Coronary artery (tissue), 2 donors: ENCODE measurements at regions not wholly inside any gene's neighbourhood (a gene's known extent, or its start where the extent isn't known, plus 50 kb on each side); places are given as distances from the start of the nearest gene placed in this dataset.

Source experiments
- DNase-seq: peaks from one replicate; pipeline ENCODE4 v3.0.0-alpha.2; 2017; ENCODE audit warnings: low spot score
- H3K27ac ChIP-seq, 2 donors: fragments of 200-600 bp; sonication (generic); one replicate each; pipeline ENCODE4 v1.5.1; 2016 to 2019
- H3K4me3 ChIP-seq: fragments of 200-600 bp; sonication (generic); 2 replicates; pipeline ENCODE4 v1.5.1; 2016; ENCODE audit warnings: mild to moderate bottlenecking, moderate library complexity
- CTCF ChIP-seq: fragments of 200-600 bp; sonication (generic); IDR thresholded peaks from one replicate; pipeline ENCODE4 v1.5.1; 2019; ENCODE audit warnings: antibody characterized with exemption

DNA sequence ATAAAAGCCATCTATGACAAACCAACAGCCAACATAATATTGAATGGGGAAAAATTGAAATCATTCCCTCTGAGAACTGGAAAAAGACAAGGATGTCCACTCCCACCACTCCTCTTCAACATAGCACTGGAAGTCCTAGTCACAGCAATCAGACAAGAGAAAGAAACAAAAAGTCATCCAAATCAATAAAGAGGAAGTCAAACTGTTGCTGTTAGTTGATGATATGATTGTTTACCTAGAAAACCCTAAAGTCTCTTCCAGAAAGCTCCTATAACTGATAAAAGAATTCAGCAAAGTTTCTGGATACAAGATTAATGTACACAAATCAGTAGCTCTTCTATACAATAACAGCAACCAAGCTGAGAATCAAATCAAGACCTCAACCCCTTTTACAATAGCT lies 285.1 kb upstream of the PHF14 start:
- no peak overlapping the region for H3K27ac ChIP-seq
- DNase-seq: no peak
- no peak overlapping the region for H3K4me3 ChIP-seq
- no peak for TF ChIP-seq CTCF

- no peak for TF ChIP-seq CTCF
Observed at GRCh38 chr7:10696064-10696463, 277.6 kb upstream of the PHF14 start.

DNA sequence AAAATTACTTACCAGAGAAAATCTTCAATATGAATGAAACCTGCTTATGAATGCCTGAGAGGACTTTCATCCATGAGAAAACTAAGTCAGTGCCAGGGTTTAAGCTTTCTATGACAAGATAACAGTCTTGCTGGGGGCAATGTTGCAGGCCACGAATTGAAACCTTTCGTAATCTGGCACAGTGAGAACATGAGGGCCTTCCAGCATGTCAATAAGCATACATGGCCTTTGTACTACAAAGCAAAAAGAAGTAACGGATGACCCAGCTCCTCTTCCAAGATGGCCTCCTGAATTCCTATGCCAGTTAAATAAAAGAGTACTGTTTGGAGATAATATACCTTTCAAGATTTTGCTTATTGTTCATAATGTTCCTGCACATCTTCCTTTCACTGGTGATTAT lies 270.6 kb upstream of the PHF14 start:
- TF ChIP-seq CTCF: no peak
- Histone ChIP-seq H3K27ac (no peak overlapping the region), H3K4me3 (no peak overlapping the region)
- no peak for DNase-seq

More at GRCh38 chr7:10696064-10696463, 277.6 kb upstream of the PHF14 start:
- Histone ChIP-seq H3K4me3 (no peak overlapping the region), H3K27ac (no peak overlapping the region)
- no peak for DNase-seq

DNA sequence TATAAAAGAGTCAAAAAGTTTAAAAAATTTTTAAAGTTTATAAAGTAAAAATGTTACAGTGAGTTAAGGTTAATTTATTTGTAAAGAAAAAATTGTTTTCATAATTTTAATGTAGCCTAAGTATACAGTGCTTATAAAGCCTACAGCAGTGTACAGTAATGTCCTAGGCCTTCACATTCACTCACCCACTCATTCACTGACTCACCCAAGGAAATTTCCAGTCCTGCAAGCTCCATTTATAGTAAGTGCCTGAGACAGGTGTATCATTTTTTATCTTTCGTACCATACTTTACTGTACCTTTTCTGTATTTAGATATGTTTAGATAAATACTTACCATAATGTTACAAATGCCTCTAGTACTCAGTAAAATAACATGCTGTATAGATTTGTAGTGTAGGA lies 269.7 kb upstream of the PHF14 start:
- DNase-seq: no peak
- Histone ChIP-seq H3K27ac (no peak overlapping the region), H3K4me3 (no peak overlapping the region)
- TF ChIP-seq CTCF: no peak

DNA sequence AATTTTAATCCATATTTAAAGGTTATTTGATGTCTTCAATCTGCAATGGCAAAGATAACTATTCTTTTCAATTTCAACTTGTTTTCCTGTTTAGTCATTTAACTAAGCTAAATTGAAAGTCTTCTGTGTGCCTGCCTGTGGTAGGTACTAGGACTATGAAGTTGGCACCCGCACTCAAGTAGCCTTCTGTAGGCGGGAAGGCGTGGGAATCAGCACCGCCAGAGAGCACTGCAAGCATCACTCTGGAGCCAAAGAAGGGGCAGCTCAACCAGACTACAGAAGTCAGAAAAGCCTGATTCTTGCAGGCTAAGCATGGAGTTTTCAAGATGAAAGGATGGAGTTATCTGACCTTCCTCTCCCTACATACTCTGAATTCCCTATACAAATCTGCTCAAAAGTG lies 269.0 kb upstream of the PHF14 start:
- Histone ChIP-seq H3K4me3 (no peak overlapping the region), H3K27ac (no peak overlapping the region)
- DNase-seq: no peak
- no peak for TF ChIP-seq CTCF

- Histone ChIP-seq H3K27ac (no peak overlapping the region), H3K4me3 (no peak overlapping the region)
- TF ChIP-seq CTCF: no peak
- no peak for DNase-seq
Observed at GRCh38 chr7:10706875-10707493, 266.7 kb upstream of the PHF14 start.

DNA sequence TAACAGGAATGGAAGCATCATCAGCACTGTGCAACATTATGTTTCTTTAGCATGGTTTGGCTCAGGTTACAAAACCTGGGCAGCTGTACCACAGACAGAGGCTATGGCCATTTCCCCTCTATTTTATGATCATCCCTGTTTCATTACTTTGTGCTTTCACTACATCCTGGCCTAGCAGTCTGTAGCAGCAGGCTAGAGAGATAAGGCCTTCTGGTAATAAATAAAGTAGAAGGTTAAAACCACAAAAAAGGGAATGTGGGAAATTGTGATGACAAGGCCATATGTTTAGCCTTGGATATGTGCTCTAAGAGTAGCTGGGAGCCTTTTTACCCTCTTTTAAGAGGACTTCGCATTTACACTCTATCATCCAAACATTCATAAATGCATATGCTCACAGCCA lies 266.2 kb upstream of the PHF14 start:
- no peak overlapping the region for H3K4me3 ChIP-seq
- no peak overlapping the region for H3K27ac ChIP-seq
- no peak for TF ChIP-seq CTCF
- no peak for DNase-seq
